Testis (tissue), 2 donors: ENCODE measurements at regions not wholly inside any gene's neighbourhood (a gene's known extent, or its start where the extent isn't known, plus 50 kb on each side); places are given as distances from the start of the nearest gene placed in this dataset.

Experiments
- CTCF ChIP-seq, 3 experiments: fragments of 450-650 bp in 2 of 3; fragments of 200-600 bp in 1 of 3; sonication (generic) in 1 of 3; IDR thresholded peaks; one replicate each; pipeline ENCODE4 v1.5.1; 2016 to 2019; ENCODE audit warnings: antibody characterized with exemption in 3 of 3, mild to moderate bottlenecking in 2 of 3, moderate library complexity in 1 of 3
- POLR2A ChIP-seq: fragments of 450-650 bp; IDR thresholded peaks from one replicate; pipeline ENCODE4 v1.6.1; 2017; ENCODE audit warnings: antibody characterized with exemption, mild to moderate bottlenecking, moderate library complexity

- TF ChIP-seq CTCF (IDR thresholded peaks at IDR 0.05): no peak
- TF ChIP-seq POLR2A: no peak
Measured at GRCh38 chr5:91690921-91691320, 307.8 kb upstream of the ARRDC3 start.
